Sigmoid colon (tissue), 6 donors: ENCODE measurements at regions not wholly inside any gene's neighbourhood (a gene's known extent, or its start where the extent isn't known, plus 50 kb on each side); places are given as distances from the start of the nearest gene placed in this dataset.

Experiments used
- DNase-seq: peaks from one replicate; pipeline ENCODE4 v3.0.0-alpha.2; 2019
- H3K27ac ChIP-seq, 4 donors: fragments of 200-600 bp; sonication (generic); one replicate each; pipeline ENCODE4 v1.5.1; 2016 to 2019; ENCODE audit warnings: mild to moderate bottlenecking in 1 of 4
- H3K27me3 ChIP-seq, 3 donors: fragments of 200-600 bp; sonication (generic); one replicate each; pipeline ENCODE4 v1.5.1; 2019; ENCODE audit warnings: mild to moderate bottlenecking in 1 of 3
- H3K36me3 ChIP-seq, 4 donors: fragments of 200-600 bp; sonication (generic); one replicate each; pipeline ENCODE4 v1.5.1; 2016 to 2019
- H3K4me1 ChIP-seq, 4 donors: fragments of 200-600 bp; sonication (generic); one replicate each; pipeline ENCODE4 v1.5.1; 2017 to 2019
- H3K4me3 ChIP-seq, 4 donors: fragments of 200-600 bp; sonication (generic); one replicate each; pipeline ENCODE4 v1.5.1; 2017 to 2019; ENCODE audit warnings: mild to moderate bottlenecking in 2 of 4, moderate library complexity in 1 of 4
- H3K9me3 ChIP-seq, 4 donors: fragments of 200-600 bp in 3 of 4; sonication (generic) in 3 of 4; one replicate each; pipeline versions ENCODE4 v1.5.1 to v1.6.1; 2013 to 2019
- EP300 ChIP-seq, 4 donors: sonication (generic); formaldehyde crosslinking; IDR thresholded peaks; one replicate each; pipeline ENCODE4 v1.6.1; 2017; ENCODE audit warnings: antibody characterized with exemption in 4 of 4
- POLR2A ChIP-seq, 2 donors: fragments of 450-650 bp; IDR thresholded peaks; one replicate each; pipeline ENCODE4 v1.6.1; 2016; ENCODE audit warnings: antibody characterized with exemption in 2 of 2, mild to moderate bottlenecking in 2 of 2, moderate library complexity in 2 of 2
- POLR2AphosphoS5 ChIP-seq, 4 donors: sonication (generic); formaldehyde crosslinking; IDR thresholded peaks; one replicate each; pipeline ENCODE4 v1.6.1; 2017; ENCODE audit warnings: antibody characterized with exemption in 4 of 4
- WGBS, 2 donors: extraction: QIAGEN DNeasy Blood & Tissue Kit; methylation state at CpG; one replicate each; pipeline ENCODE4 v1.1.7; 2013; 5-methylcytosine and 5-hydroxymethylcytosine counted together
- intact Hi-C: fragments of 100-400 bp; cut with DNase I; formaldehyde crosslinking; loops from one replicate; pipeline ENCODE4 v1.15.1; 2023
- TF ChIP-seq, protein P1 (sequence below), 4 experiments: fragments of 450-650 bp in 3 of 4; fragments of 200-600 bp in 1 of 4; IDR thresholded peaks; one replicate each; pipeline ENCODE4 v1.5.1; 2016 to 2019; ENCODE audit warnings: antibody characterized with exemption in 4 of 4, mild to moderate bottlenecking in 3 of 4, moderate library complexity in 2 of 4
- donor health status: healthy with polysubstance abuse.
- donor health status: healthy.

- H3K4me1 ChIP-seq = no peaks in the 10 kb centered on the region
- no peak overlapping the region for H3K27ac ChIP-seq
- H3K4me3 ChIP-seq = no peak overlapping the region
- TF ChIP-seq EP300 (IDR thresholded peaks at IDR 0.05) (no peak), POLR2A (IDR thresholded peaks at IDR 0.05) (no peak), POLR2AphosphoS5 (IDR thresholded peaks at IDR 0.05) (no peak)
- TF ChIP-seq, protein P1, sequence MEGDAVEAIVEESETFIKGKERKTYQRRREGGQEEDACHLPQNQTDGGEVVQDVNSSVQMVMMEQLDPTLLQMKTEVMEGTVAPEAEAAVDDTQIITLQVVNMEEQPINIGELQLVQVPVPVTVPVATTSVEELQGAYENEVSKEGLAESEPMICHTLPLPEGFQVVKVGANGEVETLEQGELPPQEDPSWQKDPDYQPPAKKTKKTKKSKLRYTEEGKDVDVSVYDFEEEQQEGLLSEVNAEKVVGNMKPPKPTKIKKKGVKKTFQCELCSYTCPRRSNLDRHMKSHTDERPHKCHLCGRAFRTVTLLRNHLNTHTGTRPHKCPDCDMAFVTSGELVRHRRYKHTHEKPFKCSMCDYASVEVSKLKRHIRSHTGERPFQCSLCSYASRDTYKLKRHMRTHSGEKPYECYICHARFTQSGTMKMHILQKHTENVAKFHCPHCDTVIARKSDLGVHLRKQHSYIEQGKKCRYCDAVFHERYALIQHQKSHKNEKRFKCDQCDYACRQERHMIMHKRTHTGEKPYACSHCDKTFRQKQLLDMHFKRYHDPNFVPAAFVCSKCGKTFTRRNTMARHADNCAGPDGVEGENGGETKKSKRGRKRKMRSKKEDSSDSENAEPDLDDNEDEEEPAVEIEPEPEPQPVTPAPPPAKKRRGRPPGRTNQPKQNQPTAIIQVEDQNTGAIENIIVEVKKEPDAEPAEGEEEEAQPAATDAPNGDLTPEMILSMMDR (IDR thresholded peaks at IDR 0.05) = no peak
- no peaks in the 10 kb centered on the region for H3K36me3 ChIP-seq
- peaks cover 0 to 3% (median 0%) of the 10 kb centered on the region in 4 donors for H3K9me3 ChIP-seq
- 90 to 93% methylated on average over 5 of the region's 5 CpGs for WGBS, 2 donors
- intact Hi-C loops = no loop called here
- H3K27me3 ChIP-seq = peaks cover 0 to 4% (median 0%) of the 10 kb centered on the region in 3 donors
- no peak for DNase-seq
Observed at GRCh38 chr11:133586903-133587517, 54.7 kb upstream of the OPCML start.

GRCh38 chr11:133582750-133583149, 50.4 kb upstream of the OPCML start:
- TF ChIP-seq EP300 (IDR thresholded peaks at IDR 0.05) = no peak
- TF ChIP-seq, protein P1 (IDR thresholded peaks at IDR 0.05) = no peak
- TF ChIP-seq POLR2AphosphoS5 (IDR thresholded peaks at IDR 0.05) = no peak
- TF ChIP-seq POLR2A (IDR thresholded peaks at IDR 0.05) = no peak
- Histone ChIP-seq H3K4me3 (no peak overlapping the region), H3K27me3 (peaks cover 0 to 6% (median 0%) of the 10 kb centered on the region in 3 donors), H3K36me3 (no peaks in the 10 kb centered on the region), H3K4me1 (no peaks in the 10 kb centered on the region), H3K27ac (no peak overlapping the region), H3K9me3 (peaks cover 0 to 3% (median 0%) of the 10 kb centered on the region in 4 donors)
- DNase-seq = no peak
- intact Hi-C loops = no loop called here
- WGBS, 2 donors = 67 to 72% methylated on average over 7 of the region's 7 CpGs

DNA sequence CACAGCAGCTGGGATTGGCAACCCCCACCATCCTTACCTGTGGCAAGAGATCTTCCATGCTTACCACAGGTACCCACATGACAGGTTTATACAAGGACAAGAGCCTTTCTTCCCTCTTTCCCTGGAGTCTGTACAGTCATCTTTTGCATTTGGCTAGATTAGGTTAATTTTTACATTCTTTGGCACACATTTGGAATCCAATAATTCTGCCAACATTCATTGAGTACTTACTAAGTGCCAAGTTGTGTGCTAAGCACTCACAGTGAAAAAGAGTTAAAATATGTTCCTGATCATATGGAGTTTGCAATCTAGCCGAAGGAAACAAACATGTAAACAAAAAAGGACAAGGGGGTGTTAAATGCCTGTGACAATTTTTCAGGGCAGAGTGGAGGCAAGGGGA, 50.0 kb upstream of the OPCML start:
- Histone ChIP-seq H3K4me1 (no peaks in the 10 kb centered on the region), H3K27ac (no peak overlapping the region), H3K4me3 (no peak overlapping the region), H3K36me3 (no peaks in the 10 kb centered on the region), H3K27me3 (peaks cover 0 to 6% (median 0%) of the 10 kb centered on the region in 3 donors), H3K9me3 (peaks cover 0 to 3% (median 0%) of the 10 kb centered on the region in 4 donors)
- WGBS, 2 donors = 72 to 80% methylated on average over 1 of the region's 1 CpG
- intact Hi-C loops = no loop called here
- TF ChIP-seq POLR2A (IDR thresholded peaks at IDR 0.05) (no peak), EP300 (IDR thresholded peaks at IDR 0.05) (no peak), POLR2AphosphoS5 (IDR thresholded peaks at IDR 0.05) (no peak)
- TF ChIP-seq, protein P1 (IDR thresholded peaks at IDR 0.05) = no peak
- no peak for DNase-seq
